ENCODE measurements at regions not wholly inside any gene's neighbourhood (a gene's known extent, or its start where the extent isn't known, plus 50 kb on each side); places are given as distances from the start of the nearest gene placed in this dataset.

- TF ChIP-seq, protein P1, sequence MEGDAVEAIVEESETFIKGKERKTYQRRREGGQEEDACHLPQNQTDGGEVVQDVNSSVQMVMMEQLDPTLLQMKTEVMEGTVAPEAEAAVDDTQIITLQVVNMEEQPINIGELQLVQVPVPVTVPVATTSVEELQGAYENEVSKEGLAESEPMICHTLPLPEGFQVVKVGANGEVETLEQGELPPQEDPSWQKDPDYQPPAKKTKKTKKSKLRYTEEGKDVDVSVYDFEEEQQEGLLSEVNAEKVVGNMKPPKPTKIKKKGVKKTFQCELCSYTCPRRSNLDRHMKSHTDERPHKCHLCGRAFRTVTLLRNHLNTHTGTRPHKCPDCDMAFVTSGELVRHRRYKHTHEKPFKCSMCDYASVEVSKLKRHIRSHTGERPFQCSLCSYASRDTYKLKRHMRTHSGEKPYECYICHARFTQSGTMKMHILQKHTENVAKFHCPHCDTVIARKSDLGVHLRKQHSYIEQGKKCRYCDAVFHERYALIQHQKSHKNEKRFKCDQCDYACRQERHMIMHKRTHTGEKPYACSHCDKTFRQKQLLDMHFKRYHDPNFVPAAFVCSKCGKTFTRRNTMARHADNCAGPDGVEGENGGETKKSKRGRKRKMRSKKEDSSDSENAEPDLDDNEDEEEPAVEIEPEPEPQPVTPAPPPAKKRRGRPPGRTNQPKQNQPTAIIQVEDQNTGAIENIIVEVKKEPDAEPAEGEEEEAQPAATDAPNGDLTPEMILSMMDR (IDR thresholded peaks at IDR 0.05), result no peak
- intact Hi-C loops (cut with DNase I), result no loop called here
- Histone ChIP-seq H3K36me3 (no peaks in the 10 kb centered on the region), H3K9me3 (no peaks in the 10 kb centered on the region), H3K27ac (no peak overlapping the region), H3K4me3 (no peak overlapping the region), H3K4me1 (no peaks in the 10 kb centered on the region), H3K27me3 (no peaks in the 10 kb centered on the region)
- no peak for DNase-seq (ENCODE audit: low spot score in 2 of 2)
Measured at GRCh38 chr9:119509291-119509905, 140.2 kb upstream of the BRINP1 start.

- DNase-seq (ENCODE audit: low spot score in 2 of 2), result no peak
- Histone ChIP-seq H3K27ac (no peak overlapping the region), H3K36me3 (no peaks in the 10 kb centered on the region), H3K9me3 (no peaks in the 10 kb centered on the region), H3K27me3 (no peaks in the 10 kb centered on the region), H3K4me3 (no peak overlapping the region), H3K4me1 (no peaks in the 10 kb centered on the region)
- intact Hi-C loops (cut with DNase I), result no loop called here
- TF ChIP-seq, protein P1 (IDR thresholded peaks at IDR 0.05), result no peak
Measured at GRCh38 chr9:119501374-119501773, 132.1 kb upstream of the BRINP1 start.

GRCh38 chr9:119500072-119500771 is 131.0 kb upstream of the BRINP1 start:
- no peaks in the 10 kb centered on the region for H3K27me3 ChIP-seq
- H3K27ac ChIP-seq, result no peak overlapping the region
- H3K9me3 ChIP-seq, result no peaks in the 10 kb centered on the region
- no peaks in the 10 kb centered on the region for H3K36me3 ChIP-seq
- H3K4me3 ChIP-seq, result no peak overlapping the region
- TF ChIP-seq, protein P1 (IDR thresholded peaks at IDR 0.05), result no peak
- H3K4me1 ChIP-seq, result no peaks in the 10 kb centered on the region
- no peak for DNase-seq (ENCODE audit: low spot score in 2 of 2)
- intact Hi-C loops (cut with DNase I), result no loop called here

- Histone ChIP-seq H3K4me3 (no peak overlapping the region), H3K27ac (no peak overlapping the region), H3K4me1 (no peaks in the 10 kb centered on the region), H3K27me3 (no peaks in the 10 kb centered on the region), H3K9me3 (no peaks in the 10 kb centered on the region), H3K36me3 (no peaks in the 10 kb centered on the region)
- intact Hi-C loops (cut with DNase I), result no loop called here
- TF ChIP-seq, protein P1 (IDR thresholded peaks at IDR 0.05), result no peak
- DNase-seq (ENCODE audit: low spot score in 2 of 2), result no peak
Measured at GRCh38 chr9:119487118-119487827, 118.0 kb upstream of the BRINP1 start.

DNA sequence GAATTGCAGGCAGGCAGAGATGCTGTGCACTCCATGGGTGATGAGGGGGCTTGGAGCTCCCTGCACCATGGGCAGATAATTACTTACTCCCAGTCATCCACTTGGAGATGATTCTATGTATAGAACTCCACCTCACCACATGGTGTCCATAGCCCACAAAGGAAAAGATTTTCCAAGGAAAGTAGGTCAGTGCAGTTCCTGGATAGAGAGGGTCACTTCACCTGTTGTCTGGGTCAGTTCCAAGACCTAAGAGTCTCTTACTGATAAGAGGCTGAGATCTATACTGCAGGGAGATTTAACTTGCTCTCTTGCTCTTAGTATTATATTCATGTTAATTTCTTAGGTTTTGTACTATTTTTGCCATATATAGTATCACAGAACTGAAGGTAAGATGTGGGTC is 113.9 kb upstream of the BRINP1 start:
- intact Hi-C loops (cut with DNase I), result no loop called here
- H3K9me3 ChIP-seq, result no peaks in the 10 kb centered on the region
- no peaks in the 10 kb centered on the region for H3K4me1 ChIP-seq
- H3K36me3 ChIP-seq, result no peaks in the 10 kb centered on the region
- no peak for DNase-seq (ENCODE audit: low spot score in 2 of 2)
- no peak overlapping the region for H3K27ac ChIP-seq
- TF ChIP-seq, protein P1 (IDR thresholded peaks at IDR 0.05), result no peak
- no peaks in the 10 kb centered on the region for H3K27me3 ChIP-seq
- no peak overlapping the region for H3K4me3 ChIP-seq

Measured in ascending aorta (tissue), 2 donors.